HG03442 (cell line): ENCODE measurements at regions not wholly inside any gene's neighbourhood (a gene's known extent, or its start where the extent isn't known, plus 50 kb on each side); places are given as distances from the start of the nearest gene placed in this dataset.

Experiments
- ATAC-seq: cut with Tn5 transposase; IDR thresholded peaks from one replicate; pipeline ENCODE4 v1.9.1; 2021; ENCODE audit warnings: mild to moderate bottlenecking, moderate library complexity; ENCODE audit not compliant: unreplicated experiment

DNA sequence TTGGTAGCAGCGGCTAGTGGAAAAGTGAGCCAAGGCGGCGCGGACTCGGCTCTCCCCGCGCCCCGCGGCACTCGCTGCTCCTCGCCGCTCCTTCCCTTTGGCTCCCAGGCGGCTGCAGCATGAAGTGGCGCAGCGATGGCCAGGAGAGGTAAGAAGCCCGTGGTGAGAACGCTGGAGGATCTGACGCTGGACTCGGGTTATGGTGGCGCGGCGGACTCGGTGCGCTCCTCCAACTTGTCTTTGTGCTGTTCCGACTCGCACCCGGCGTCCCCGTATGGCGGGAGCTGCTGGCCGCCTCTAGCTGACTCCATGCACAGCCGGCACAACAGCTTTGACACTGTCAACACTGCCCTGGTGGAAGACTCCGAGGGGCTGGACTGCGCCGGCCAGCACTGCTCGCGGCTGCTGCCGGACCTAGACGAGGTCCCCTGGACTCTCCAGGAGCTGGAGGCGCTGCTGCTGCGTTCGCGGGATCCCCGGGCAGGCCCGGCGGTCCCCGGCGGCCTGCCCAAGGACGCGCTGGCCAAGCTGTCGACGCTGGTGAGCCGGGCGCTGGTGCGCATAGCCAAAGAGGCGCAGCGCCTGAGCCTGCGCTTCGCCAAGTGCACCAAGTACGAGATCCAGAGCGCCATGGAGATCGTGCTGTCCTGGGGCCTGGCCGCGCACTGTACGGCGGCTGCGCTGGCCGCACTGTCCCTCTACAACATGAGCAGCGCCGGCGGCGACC is 225.6 kb upstream of the CRY1 start:
- no peak for ATAC-seq

GRCh38 chr12:107319533-107320032 is 226.2 kb upstream of the CRY1 start:
- ATAC-seq, result no peak

DNA sequence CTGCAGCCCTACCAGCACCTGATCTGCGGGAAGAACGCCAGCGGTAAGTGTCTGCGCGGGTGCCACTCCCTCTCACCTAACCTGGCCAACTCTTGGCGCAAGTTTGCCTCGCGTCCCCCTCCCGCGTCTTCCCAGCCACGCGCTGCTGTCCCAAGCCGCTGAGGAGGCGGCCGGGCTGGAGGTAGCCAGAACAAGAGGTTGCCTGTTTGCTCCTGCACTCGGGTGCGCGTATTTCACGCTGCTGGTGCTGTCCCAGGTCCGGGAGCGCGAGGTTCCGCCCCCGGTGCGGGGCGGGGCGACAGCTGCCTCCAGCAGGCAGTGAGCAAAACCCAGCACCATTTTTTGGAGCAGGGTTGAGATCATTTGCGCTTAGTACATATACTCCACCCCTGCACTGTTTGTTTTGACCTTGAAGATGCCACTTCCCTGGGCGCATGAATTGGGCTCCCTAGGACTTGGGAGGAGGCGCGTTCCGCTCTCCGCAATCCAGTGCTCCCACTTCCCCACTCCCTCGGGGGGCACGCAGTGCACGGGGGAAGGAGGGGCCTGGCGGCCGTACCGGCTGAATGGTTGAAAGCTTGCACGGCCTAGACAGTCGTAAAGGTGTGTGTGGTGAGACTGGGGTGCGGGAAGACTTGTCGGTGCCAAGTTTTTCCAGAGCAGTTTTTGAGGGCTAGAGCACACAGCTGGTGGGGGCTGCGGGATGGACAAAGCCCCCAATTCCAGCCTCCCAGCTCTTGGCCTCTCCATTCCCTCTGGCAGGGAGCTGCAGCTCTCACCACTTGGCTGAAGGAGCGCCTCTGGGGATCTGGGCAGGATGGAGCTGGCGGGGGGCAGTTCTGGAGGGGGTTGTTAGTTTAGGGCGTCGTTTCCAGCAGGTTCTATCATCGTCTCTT is 226.9 kb upstream of the CRY1 start:
- no peak for ATAC-seq

GRCh38 chr12:107320929-107321631 is 227.7 kb upstream of the CRY1 start:
- no peak for ATAC-seq

DNA sequence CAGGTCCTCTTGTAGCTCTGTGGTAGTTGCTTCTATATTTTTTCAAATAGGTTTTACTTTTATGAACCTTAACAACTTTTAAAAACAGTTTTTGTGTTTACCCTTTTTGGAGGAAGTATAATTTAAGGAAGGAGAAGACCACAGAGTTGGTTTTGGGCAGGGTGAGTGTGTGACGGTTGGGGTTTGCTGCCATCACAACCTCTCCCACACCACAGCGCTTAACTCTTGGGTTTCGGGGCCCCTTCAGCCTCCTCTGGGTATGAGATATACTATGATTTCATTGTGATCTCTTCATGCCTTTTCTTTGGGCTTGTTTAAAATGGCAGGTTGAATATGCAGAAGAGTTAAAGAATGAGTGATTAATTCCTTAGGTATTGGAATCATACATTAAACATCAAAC is 228.7 kb upstream of the CRY1 start:
- no peak for ATAC-seq

GRCh38 chr12:107325075-107325608 is 231.8 kb upstream of the CRY1 start:
- no peak for ATAC-seq

GRCh38 chr12:107326237-107326636 is 232.9 kb upstream of the CRY1 start:
- no peak for ATAC-seq

DNA sequence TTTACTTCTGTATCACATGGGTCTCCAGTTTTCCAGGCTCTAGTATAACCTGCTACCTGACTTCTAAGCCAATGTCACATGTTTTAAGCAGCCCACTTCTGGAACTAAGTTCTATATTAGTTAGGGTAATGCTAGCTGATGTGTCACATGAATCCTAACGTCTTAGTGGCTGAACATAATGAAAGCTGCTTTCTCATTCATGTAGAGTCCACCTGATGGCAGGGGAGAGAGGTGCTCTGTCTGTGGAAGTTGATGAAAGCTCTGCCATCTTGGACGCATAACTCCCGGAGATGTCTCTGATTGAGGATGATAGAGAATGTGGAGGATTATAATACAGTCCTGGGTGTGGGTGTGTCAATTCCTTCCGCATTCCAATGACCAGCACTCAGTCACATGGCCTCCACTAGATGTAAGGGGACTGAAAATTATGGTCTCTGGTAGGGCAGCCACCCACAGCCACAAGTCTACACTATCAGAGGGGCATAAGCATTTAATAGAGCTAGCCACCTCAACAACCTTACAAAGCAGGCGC is 234.4 kb upstream of the CRY1 start:
- ATAC-seq, result no peak

- no peak for ATAC-seq
Measured at GRCh38 chr12:107328442-107329133, 235.2 kb upstream of the CRY1 start.

- ATAC-seq, result no peak
Measured at GRCh38 chr12:107329569-107330324, 236.4 kb upstream of the CRY1 start.

- ATAC-seq, result no peak
Measured at GRCh38 chr12:107330831-107331431, 237.6 kb upstream of the CRY1 start.

GRCh38 chr12:107331471-107331870 is 238.1 kb upstream of the CRY1 start:
- no peak for ATAC-seq

GRCh38 chr12:107331912-107332311 is 238.6 kb upstream of the CRY1 start:
- ATAC-seq, result no peak

- no peak for ATAC-seq
Measured at GRCh38 chr12:107332743-107333142, 239.4 kb upstream of the CRY1 start.

DNA sequence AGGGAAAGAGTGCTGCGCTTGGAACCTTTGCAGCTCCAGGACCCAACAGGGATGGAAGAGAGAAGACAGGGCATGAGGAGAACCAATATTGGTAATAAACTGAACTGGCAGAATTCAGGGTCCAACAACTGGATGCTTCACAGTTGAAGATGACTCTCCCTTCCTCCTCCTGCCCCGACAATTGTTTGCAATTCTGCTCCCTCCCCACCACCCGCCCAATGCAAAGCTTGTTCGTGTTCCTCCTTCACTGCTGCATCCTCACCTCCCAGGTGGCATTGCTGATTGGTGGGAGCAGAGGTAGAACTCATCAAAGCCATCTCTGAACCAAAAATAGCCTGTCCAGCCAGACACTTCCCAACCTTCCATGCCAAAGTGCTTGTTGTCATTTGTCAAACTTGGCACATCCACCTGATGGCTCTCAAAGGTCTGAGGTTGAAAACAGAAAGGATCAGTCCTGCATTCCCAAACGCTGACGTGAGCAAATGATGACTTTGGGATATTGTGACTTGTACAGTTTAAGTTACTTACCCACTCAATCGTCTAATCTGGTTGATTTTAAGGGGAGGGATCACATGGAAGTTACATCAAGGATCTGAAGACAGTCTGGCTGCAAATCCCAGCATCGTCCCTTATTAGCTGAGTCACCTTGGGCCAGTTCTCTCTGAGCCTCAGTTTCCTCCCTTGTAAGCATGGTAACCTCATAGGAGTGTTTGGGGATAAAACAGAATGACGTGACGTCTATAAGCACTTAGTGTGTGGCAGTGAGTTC is 242.6 kb upstream of the CRY1 start:
- ATAC-seq, result no peak

DNA sequence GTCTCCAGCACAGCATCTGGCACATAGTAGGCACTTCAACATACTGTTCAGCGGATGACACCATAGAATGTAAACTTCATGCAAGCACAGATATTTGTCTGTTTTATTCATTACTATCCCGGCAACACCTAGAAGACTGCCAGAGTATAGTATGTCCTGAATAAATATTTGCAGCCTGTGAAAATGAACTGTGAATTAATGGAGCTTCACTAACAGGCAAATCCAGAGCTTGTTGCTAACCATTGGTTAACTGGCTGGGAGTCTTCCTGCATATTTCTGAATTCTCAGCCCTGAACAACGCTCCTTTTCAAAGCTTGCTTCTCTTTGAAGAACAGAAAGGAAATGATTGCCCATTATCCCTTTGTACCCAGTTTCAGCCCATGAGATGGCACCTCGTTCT is 243.3 kb upstream of the CRY1 start:
- no peak for ATAC-seq

- ATAC-seq, result no peak
Measured at GRCh38 chr12:107337346-107338095, 244.2 kb upstream of the CRY1 start.

- no peak for ATAC-seq
Measured at GRCh38 chr12:107339487-107339886, 246.1 kb upstream of the CRY1 start.
